ENCODE measurements at regions not wholly inside any gene's neighbourhood (a gene's known extent, or its start where the extent isn't known, plus 50 kb on each side); places are given as distances from the start of the nearest gene placed in this dataset.

GRCh38 chr6:113570161-113570560, 287.0 kb upstream of the MARCKS start:
- TF ChIP-seq, protein P1, sequence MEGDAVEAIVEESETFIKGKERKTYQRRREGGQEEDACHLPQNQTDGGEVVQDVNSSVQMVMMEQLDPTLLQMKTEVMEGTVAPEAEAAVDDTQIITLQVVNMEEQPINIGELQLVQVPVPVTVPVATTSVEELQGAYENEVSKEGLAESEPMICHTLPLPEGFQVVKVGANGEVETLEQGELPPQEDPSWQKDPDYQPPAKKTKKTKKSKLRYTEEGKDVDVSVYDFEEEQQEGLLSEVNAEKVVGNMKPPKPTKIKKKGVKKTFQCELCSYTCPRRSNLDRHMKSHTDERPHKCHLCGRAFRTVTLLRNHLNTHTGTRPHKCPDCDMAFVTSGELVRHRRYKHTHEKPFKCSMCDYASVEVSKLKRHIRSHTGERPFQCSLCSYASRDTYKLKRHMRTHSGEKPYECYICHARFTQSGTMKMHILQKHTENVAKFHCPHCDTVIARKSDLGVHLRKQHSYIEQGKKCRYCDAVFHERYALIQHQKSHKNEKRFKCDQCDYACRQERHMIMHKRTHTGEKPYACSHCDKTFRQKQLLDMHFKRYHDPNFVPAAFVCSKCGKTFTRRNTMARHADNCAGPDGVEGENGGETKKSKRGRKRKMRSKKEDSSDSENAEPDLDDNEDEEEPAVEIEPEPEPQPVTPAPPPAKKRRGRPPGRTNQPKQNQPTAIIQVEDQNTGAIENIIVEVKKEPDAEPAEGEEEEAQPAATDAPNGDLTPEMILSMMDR (IDR thresholded peaks at IDR 0.05; ENCODE audit: low read depth, low read length): no peak
- no peak for TF ChIP-seq MYC (IDR thresholded peaks at IDR 0.05; ENCODE audit: low read depth, low read length)
- TF ChIP-seq POLR2A (IDR thresholded peaks at IDR 0.05; ENCODE audit: extremely low read depth, insufficient read length): no peak
- TF ChIP-seq, protein P2, sequence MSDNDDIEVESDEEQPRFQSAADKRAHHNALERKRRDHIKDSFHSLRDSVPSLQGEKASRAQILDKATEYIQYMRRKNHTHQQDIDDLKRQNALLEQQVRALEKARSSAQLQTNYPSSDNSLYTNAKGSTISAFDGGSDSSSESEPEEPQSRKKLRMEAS (IDR thresholded peaks at IDR 0.05; ENCODE audit: low read depth, low read length): no peak
- no peak for DNase-seq (ENCODE audit: low read depth)
- no peak overlapping the region for H3K4me3 ChIP-seq (ENCODE audit: low read depth, low read length)

GRCh38 chr6:113570641-113571040, 286.5 kb upstream of the MARCKS start:
- no peak overlapping the region for H3K4me3 ChIP-seq (ENCODE audit: low read depth, low read length)
- no peak for DNase-seq (ENCODE audit: low read depth)
- TF ChIP-seq, protein P1 (IDR thresholded peaks at IDR 0.05; ENCODE audit: low read depth, low read length): no peak
- TF ChIP-seq, protein P2 (IDR thresholded peaks at IDR 0.05; ENCODE audit: low read depth, low read length): no peak
- no peak for TF ChIP-seq POLR2A (IDR thresholded peaks at IDR 0.05; ENCODE audit: extremely low read depth, insufficient read length)
- TF ChIP-seq MYC (IDR thresholded peaks at IDR 0.05; ENCODE audit: low read depth, low read length): no peak

DNA sequence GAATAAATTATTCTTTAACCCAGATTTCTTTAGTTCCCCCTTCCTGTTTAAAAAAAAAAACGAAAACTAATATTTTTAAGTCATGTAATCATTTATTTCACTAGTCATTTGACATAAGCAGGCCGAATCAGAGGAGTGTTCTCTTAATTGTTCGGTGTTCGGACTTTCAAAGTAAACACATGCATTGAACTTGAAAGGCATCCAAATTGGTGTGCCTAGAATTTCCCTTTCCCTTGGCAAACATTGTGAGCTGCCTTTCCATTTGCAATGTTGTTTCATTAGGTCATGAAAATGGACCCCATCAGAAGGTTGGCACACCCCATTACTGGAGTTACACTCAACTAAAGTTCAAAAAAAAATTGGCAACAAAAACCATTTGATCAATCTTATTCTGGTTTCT, 283.0 kb upstream of the MARCKS start:
- DNase-seq (ENCODE audit: low read depth): no peak
- TF ChIP-seq MYC (IDR thresholded peaks at IDR 0.05; ENCODE audit: low read depth, low read length) (no peak), POLR2A (IDR thresholded peaks at IDR 0.05; ENCODE audit: extremely low read depth, insufficient read length) (no peak)
- TF ChIP-seq, protein P1 (IDR thresholded peaks at IDR 0.05; ENCODE audit: low read depth, low read length): no peak
- TF ChIP-seq, protein P2 (IDR thresholded peaks at IDR 0.05; ENCODE audit: low read depth, low read length): no peak
- H3K4me3 ChIP-seq (ENCODE audit: low read depth, low read length): no peak overlapping the region

- no peak for DNase-seq (ENCODE audit: low read depth)
- TF ChIP-seq, protein P2 (IDR thresholded peaks at IDR 0.05; ENCODE audit: low read depth, low read length): no peak
- TF ChIP-seq MYC (IDR thresholded peaks at IDR 0.05; ENCODE audit: low read depth, low read length) (no peak), POLR2A (IDR thresholded peaks at IDR 0.05; ENCODE audit: extremely low read depth, insufficient read length) (no peak)
- TF ChIP-seq, protein P1 (IDR thresholded peaks at IDR 0.05; ENCODE audit: low read depth, low read length): no peak
Measured at GRCh38 chr6:113576310-113576709, 280.8 kb upstream of the MARCKS start.

GRCh38 chr6:113578691-113579090, 278.5 kb upstream of the MARCKS start:
- DNase-seq (ENCODE audit: low read depth): no peak
- TF ChIP-seq, protein P2 (IDR thresholded peaks at IDR 0.05; ENCODE audit: low read depth, low read length): no peak
- TF ChIP-seq, protein P1 (IDR thresholded peaks at IDR 0.05; ENCODE audit: low read depth, low read length): no peak
- TF ChIP-seq MYC (IDR thresholded peaks at IDR 0.05; ENCODE audit: low read depth, low read length) (no peak), POLR2A (IDR thresholded peaks at IDR 0.05; ENCODE audit: extremely low read depth, insufficient read length) (no peak)
- H3K4me3 ChIP-seq (ENCODE audit: low read depth, low read length): no peak overlapping the region

More at GRCh38 chr6:113576310-113576709, 280.8 kb upstream of the MARCKS start:
- H3K4me3 ChIP-seq (ENCODE audit: low read depth, low read length): no peak overlapping the region

Data from NB4 (cell line).